Islet precursor cell (in vitro differentiated cells): ENCODE measurements at regions not wholly inside any gene's neighbourhood (a gene's known extent, or its start where the extent isn't known, plus 50 kb on each side); places are given as distances from the start of the nearest gene placed in this dataset.
"Not testable (repeated sequence)": the region's sequence is repeated elsewhere in the genome, so short reads cannot be mapped to it uniquely, and the experiment has no call there.

Experiments used
- DNase-seq: peaks from one replicate; pipeline ENCODE4 v3.0.0-alpha.2; 2018

GRCh38 chr18:5830902-5831301 lies 64.4 kb downstream of the TMEM200C start:
- not testable (repeated sequence) for DNase-seq

- DNase-seq, result no peak
These were observed 66.4 kb downstream of the TMEM200C start for GRCh38 chr18:5828913-5829312.

- DNase-seq, result no peak
These were observed 69.7 kb downstream of the TMEM200C start for GRCh38 chr18:5825663-5826062.

GRCh38 chr18:5824370-5824984 lies 70.8 kb downstream of the TMEM200C start:
- DNase-seq, result no peak

- DNase-seq, result no peak
These were observed 77.5 kb downstream of the TMEM200C start for GRCh38 chr18:5817816-5818215.

GRCh38 chr18:5806860-5807259 lies 88.5 kb downstream of the TMEM200C start:
- DNase-seq, result no peak

GRCh38 chr18:5787936-5788335 lies 107.4 kb downstream of the TMEM200C start:
- DNase-seq, result no peak

- no peak for DNase-seq
These were observed 115.4 kb downstream of the TMEM200C start for GRCh38 chr18:5779922-5780321.

GRCh38 chr18:5772306-5773105 lies 122.8 kb downstream of the TMEM200C start:
- DNase-seq, result no peak

GRCh38 chr18:5771343-5771742 lies 124.0 kb downstream of the TMEM200C start:
- DNase-seq, result no peak

- peak; percentile 75 for DNase-seq
These were observed 125.1 kb downstream of the TMEM200C start for GRCh38 chr18:5770176-5770575.

- no peak for DNase-seq
These were observed 126.9 kb downstream of the TMEM200C start for GRCh38 chr18:5768454-5768853.

GRCh38 chr18:5759194-5759593 lies 136.1 kb downstream of the TMEM200C start:
- DNase-seq, result no peak

- no peak for DNase-seq
These were observed 138.5 kb downstream of the TMEM200C start for GRCh38 chr18:5756823-5757222.

- DNase-seq, result no peak
These were observed 147.6 kb downstream of the TMEM200C start for GRCh38 chr18:5747678-5748077.

- no peak for DNase-seq
These were observed 148.5 kb downstream of the TMEM200C start for GRCh38 chr18:5746844-5747243.

- no peak for DNase-seq
These were observed 150.7 kb downstream of the TMEM200C start for GRCh38 chr18:5744659-5745058.

- DNase-seq, result no peak
These were observed 156.8 kb downstream of the TMEM200C start for GRCh38 chr18:5738526-5738925.

- DNase-seq, result no peak
These were observed 163.0 kb downstream of the TMEM200C start for GRCh38 chr18:5732318-5732717.

- no peak for DNase-seq
These were observed 165.2 kb downstream of the TMEM200C start for GRCh38 chr18:5729983-5730699.

- no peak for DNase-seq
These were observed 166.8 kb downstream of the TMEM200C start for GRCh38 chr18:5728531-5728930.

GRCh38 chr18:5726011-5726410 lies 169.3 kb downstream of the TMEM200C start:
- no peak for DNase-seq

GRCh38 chr18:5721924-5722323 lies 173.4 kb downstream of the TMEM200C start:
- DNase-seq, result no peak

- no peak for DNase-seq
These were observed 175.2 kb downstream of the TMEM200C start for GRCh38 chr18:5720132-5720531.
